Osteocyte (in vitro differentiated cells): ENCODE measurements at regions not wholly inside any gene's neighbourhood (a gene's known extent, or its start where the extent isn't known, plus 50 kb on each side); places are given as distances from the start of the nearest gene placed in this dataset.

Experiments
- DNase-seq: peaks from one replicate; pipeline ENCODE4 v3.0.0; 2021; ENCODE audit warnings: mixed read lengths; ENCODE audit not compliant: unreplicated experiment; ENCODE audit errors: extremely low spot score
- H3K27ac Mint-ChIP-seq: one replicate; pipeline ENCODE4 v1.8.0; 2021; ENCODE audit warnings: mild to moderate bottlenecking, mixed read lengths; ENCODE audit not compliant: unreplicated experiment
- H3K27me3 Mint-ChIP-seq: one replicate; pipeline ENCODE4 v1.8.0; 2021; ENCODE audit warnings: mixed read lengths; ENCODE audit not compliant: unreplicated experiment
- H3K36me3 Mint-ChIP-seq: one replicate; pipeline ENCODE4 v1.8.0; 2021; ENCODE audit warnings: mixed read lengths; ENCODE audit not compliant: unreplicated experiment
- H3K4me1 Mint-ChIP-seq: one replicate; pipeline ENCODE4 v1.8.0; 2021; ENCODE audit warnings: mixed read lengths; ENCODE audit not compliant: unreplicated experiment
- H3K4me3 Mint-ChIP-seq: one replicate; pipeline ENCODE4 v1.8.0; 2021; ENCODE audit warnings: mild to moderate bottlenecking, moderate library complexity, mixed read lengths; ENCODE audit not compliant: unreplicated experiment
- H3K9me3 Mint-ChIP-seq: one replicate; pipeline ENCODE4 v1.8.0; 2021; ENCODE audit warnings: mixed read lengths; ENCODE audit not compliant: unreplicated experiment
- TF ChIP-seq, protein P1 (sequence below): fragments of 200-600 bp; sonication (generic); IDR thresholded peaks from 2 replicates; pipeline ENCODE4 v1.5.0; 2021; ENCODE audit warnings: antibody characterized with exemption, mild to moderate bottlenecking, moderate library complexity

DNA sequence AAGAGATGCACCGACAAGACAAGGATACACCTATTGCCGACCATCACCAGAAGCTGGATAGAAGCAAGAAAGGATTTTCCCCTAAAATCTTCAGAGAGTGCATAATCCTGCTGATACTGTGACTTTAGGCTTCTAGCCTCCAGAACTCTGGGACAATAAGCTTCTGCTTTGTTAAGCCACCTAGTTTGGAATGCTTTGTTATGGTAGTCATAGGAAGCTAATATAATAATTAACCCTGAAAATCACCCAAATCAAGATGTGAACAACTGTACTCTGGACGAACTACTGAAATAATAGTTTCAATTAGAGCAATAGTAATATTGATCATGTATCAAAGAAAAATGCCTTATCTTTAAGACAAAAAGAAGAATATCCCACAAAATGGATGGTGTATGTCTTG is 524.6 kb downstream of the EFNB2 start:
- H3K27me3 Mint-ChIP-seq: no peaks in the 10 kb centered on the region
- H3K4me1 Mint-ChIP-seq: no peaks in the 10 kb centered on the region
- no peak overlapping the region for H3K4me3 Mint-ChIP-seq
- H3K27ac Mint-ChIP-seq: no peak overlapping the region
- H3K9me3 Mint-ChIP-seq: no peaks in the 10 kb centered on the region
- no peak for DNase-seq
- no peaks in the 10 kb centered on the region for H3K36me3 Mint-ChIP-seq
- TF ChIP-seq, protein P1, sequence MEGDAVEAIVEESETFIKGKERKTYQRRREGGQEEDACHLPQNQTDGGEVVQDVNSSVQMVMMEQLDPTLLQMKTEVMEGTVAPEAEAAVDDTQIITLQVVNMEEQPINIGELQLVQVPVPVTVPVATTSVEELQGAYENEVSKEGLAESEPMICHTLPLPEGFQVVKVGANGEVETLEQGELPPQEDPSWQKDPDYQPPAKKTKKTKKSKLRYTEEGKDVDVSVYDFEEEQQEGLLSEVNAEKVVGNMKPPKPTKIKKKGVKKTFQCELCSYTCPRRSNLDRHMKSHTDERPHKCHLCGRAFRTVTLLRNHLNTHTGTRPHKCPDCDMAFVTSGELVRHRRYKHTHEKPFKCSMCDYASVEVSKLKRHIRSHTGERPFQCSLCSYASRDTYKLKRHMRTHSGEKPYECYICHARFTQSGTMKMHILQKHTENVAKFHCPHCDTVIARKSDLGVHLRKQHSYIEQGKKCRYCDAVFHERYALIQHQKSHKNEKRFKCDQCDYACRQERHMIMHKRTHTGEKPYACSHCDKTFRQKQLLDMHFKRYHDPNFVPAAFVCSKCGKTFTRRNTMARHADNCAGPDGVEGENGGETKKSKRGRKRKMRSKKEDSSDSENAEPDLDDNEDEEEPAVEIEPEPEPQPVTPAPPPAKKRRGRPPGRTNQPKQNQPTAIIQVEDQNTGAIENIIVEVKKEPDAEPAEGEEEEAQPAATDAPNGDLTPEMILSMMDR: no peak

DNA sequence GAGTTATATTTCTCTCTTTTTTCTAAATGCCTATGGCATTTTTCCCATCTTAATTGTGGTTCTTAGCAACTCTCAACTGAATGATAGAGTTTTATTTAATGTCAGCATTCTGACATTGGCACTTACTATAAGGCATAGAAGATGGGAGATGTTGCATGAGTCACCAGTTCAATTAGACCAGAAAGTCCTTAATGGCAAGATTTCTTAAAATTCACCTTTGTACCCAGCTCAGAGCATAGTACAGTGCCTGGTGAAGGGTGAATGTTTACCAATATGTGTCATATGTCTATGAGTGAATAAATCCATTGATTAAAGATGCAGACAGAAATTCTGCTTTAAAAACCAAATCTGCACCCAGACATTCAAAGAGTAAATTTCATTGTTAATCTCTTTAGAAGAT is 526.9 kb downstream of the EFNB2 start:
- Mint-ChIP-seq H3K27ac (no peak overlapping the region), H3K27me3 (no peaks in the 10 kb centered on the region), H3K4me1 (no peaks in the 10 kb centered on the region), H3K36me3 (no peaks in the 10 kb centered on the region), H3K4me3 (no peak overlapping the region), H3K9me3 (no peaks in the 10 kb centered on the region)
- no peak for DNase-seq
- TF ChIP-seq, protein P1: no peak

DNA sequence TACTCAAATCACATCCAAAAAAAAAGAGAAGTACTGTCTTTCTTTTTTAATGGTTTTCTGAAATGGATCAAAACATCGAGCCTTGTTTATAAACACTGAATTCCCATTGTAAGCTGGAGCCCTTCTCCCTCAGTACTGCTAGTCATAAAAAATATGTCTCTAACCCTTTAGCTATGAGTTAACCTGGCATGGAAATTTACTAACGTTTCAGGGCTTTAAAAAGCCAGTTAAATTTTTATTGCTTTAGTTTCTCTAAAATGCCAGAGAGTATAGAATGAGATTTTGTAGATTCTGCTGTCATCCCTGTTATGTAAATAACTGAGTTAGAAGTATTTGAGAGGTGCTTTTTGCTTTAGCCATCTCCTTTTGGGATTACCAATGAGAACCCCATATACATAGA is 528.3 kb downstream of the EFNB2 start:
- no peaks in the 10 kb centered on the region for H3K27me3 Mint-ChIP-seq
- H3K27ac Mint-ChIP-seq: no peak overlapping the region
- H3K4me1 Mint-ChIP-seq: no peaks in the 10 kb centered on the region
- H3K9me3 Mint-ChIP-seq: no peaks in the 10 kb centered on the region
- TF ChIP-seq, protein P1: no peak
- no peak for DNase-seq
- no peaks in the 10 kb centered on the region for H3K36me3 Mint-ChIP-seq
- H3K4me3 Mint-ChIP-seq: no peak overlapping the region

DNA sequence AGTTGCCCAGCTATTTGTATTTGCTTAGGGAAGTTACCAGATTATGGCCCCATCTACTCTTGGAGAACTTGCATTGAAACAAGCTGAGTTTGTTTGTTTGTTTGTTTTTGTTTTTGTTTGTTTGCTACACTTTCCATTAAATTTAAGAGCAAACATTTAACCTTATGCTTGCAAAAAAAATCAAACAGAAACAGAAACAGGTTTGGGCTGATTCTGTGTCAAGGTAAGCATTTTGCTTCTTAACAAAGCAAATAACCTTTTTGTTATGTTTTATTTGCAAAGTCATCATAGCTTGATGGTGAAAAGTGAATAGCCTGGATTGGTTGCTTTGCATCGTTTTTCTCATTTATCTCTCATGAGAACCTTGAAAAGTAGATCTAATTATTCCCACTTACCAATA is 531.8 kb downstream of the EFNB2 start:
- TF ChIP-seq, protein P1: no peak
- H3K4me1 Mint-ChIP-seq: no peaks in the 10 kb centered on the region
- H3K27ac Mint-ChIP-seq: no peak overlapping the region
- DNase-seq: no peak
- H3K36me3 Mint-ChIP-seq: no peaks in the 10 kb centered on the region
- H3K27me3 Mint-ChIP-seq: no peaks in the 10 kb centered on the region
- H3K9me3 Mint-ChIP-seq: no peaks in the 10 kb centered on the region
- H3K4me3 Mint-ChIP-seq: no peak overlapping the region

DNA sequence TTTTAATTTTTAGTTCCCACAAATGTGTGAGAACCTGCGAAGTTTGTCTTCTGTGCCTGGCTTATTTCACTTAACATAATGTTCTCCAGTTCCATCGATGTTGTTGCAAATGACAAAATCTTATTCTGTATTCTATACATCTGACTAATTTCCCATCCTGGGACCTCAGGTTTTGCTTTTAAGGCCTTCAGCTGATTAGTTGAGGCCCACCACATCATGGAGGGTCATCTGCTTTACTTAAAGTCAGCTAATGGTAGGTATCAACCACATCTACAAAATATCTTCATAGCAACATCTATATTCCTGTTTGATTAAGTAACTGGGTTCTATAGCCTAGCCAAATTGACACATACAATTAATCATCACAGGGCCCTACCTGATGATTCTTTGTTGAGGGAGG is 534.0 kb downstream of the EFNB2 start:
- H3K36me3 Mint-ChIP-seq: no peaks in the 10 kb centered on the region
- H3K9me3 Mint-ChIP-seq: no peaks in the 10 kb centered on the region
- TF ChIP-seq, protein P1: no peak
- H3K27ac Mint-ChIP-seq: no peak overlapping the region
- no peaks in the 10 kb centered on the region for H3K27me3 Mint-ChIP-seq
- H3K4me1 Mint-ChIP-seq: peaks cover 4% of the 10 kb centered on the region
- no peak overlapping the region for H3K4me3 Mint-ChIP-seq
- no peak for DNase-seq
